SU-DHL-6 (cell line): ENCODE measurements at regions not wholly inside any gene's neighbourhood (a gene's known extent, or its start where the extent isn't known, plus 50 kb on each side); places are given as distances from the start of the nearest gene placed in this dataset.

Source experiments
- H2AFZ ChIP-seq: fragments of 200-600 bp; sonication (generic); 2 replicates; pipeline ENCODE4 v1.6.1; 2014; ENCODE audit warnings: low read depth, mild to moderate bottlenecking, moderate library complexity, mixed read lengths, antibody characterized with exemption, low read length; ENCODE audit not compliant: severe bottlenecking
- H3F3A ChIP-seq: fragments of 200-600 bp; shearing (Covaris generic); 2 replicates; pipeline ENCODE4 v1.6.0; 2016; ENCODE audit warnings: antibody characterized with exemption, mild to moderate bottlenecking; ENCODE audit not compliant: insufficient read depth
- H3K27ac ChIP-seq: fragments of 200-600 bp; sonication (generic); 2 replicates; pipeline ENCODE4 v1.5.1; 2016; ENCODE audit warnings: low read depth, mild to moderate bottlenecking, low read length, moderate library complexity, mixed read lengths
- H3K27me3 ChIP-seq: fragments of 200-600 bp; sonication (generic), shearing (Covaris generic); 2 replicates; pipeline ENCODE4 v1.6.0; 2014; ENCODE audit warnings: mild to moderate bottlenecking, low read length
- H3K36me3 ChIP-seq: fragments of 200-600 bp; sonication (generic); 2 replicates; pipeline ENCODE4 v1.6.1; 2014; ENCODE audit warnings: mild to moderate bottlenecking, low read length, mixed read lengths
- H3K4me2 ChIP-seq: fragments of 300-600, 200-600 bp; shearing (Covaris generic), sonication (generic); 2 replicates; pipeline ENCODE4 v1.6.0; 2014; ENCODE audit warnings: low read length, low read depth, mild to moderate bottlenecking; ENCODE audit not compliant: poor library complexity, severe bottlenecking
- H3K4me3 ChIP-seq: fragments of 200-600 bp; sonication (generic); 2 replicates; pipeline ENCODE4 v1.5.1; 2014; ENCODE audit warnings: antibody characterized with exemption, low read length, mild to moderate bottlenecking, mixed read lengths; ENCODE audit not compliant: insufficient read depth, poor library complexity, severe bottlenecking
- H3K79me2 ChIP-seq: fragments of 200-600 bp; sonication (generic); 2 replicates; pipeline ENCODE4 v1.6.1; 2014; ENCODE audit warnings: mild to moderate bottlenecking, low read length, moderate library complexity; ENCODE audit not compliant: insufficient read depth
- H3K9ac ChIP-seq: fragments of 200-600 bp; sonication (generic); 2 replicates; pipeline ENCODE4 v1.7.0; 2014; ENCODE audit warnings: mild to moderate bottlenecking, low read length
- H3K9me2 ChIP-seq: fragments of 200-600 bp; sonication (generic); replicated peaks from 2 replicates; pipeline ENCODE4 v1.6.1; 2014; ENCODE audit warnings: low read length; ENCODE audit not compliant: insufficient read depth
- H3K9me3 ChIP-seq: fragments of 200-600 bp; sonication (generic); 2 replicates; pipeline ENCODE4 v1.6.1; 2014; ENCODE audit warnings: low read length, mixed read lengths; ENCODE audit not compliant: insufficient read depth
- H4K20me1 ChIP-seq: fragments of 200-600 bp; sonication (generic); 2 replicates; pipeline ENCODE4 v1.6.1; 2014; ENCODE audit warnings: low read depth, mild to moderate bottlenecking, antibody characterized with exemption, low read length, moderate library complexity, mixed read lengths
- EZH2phosphoT487 ChIP-seq: fragments of 200-600 bp; sonication (generic), shearing (Covaris generic); conservative IDR thresholded peaks from 2 replicates; pipeline ENCODE4 v1.6.1; 2018; ENCODE audit warnings: mild to moderate bottlenecking, antibody characterized with exemption, low read length, moderate library complexity, mixed read lengths
- TF ChIP-seq, protein P1 (sequence below): fragments of 200-600 bp; sonication (generic); IDR thresholded peaks from one replicate; pipeline ENCODE4 v1.5.1; 2017; ENCODE audit warnings: antibody characterized with exemption, mild to moderate bottlenecking, low read length, moderate library complexity; ENCODE audit not compliant: insufficient read depth, poor library complexity, severe bottlenecking

DNA sequence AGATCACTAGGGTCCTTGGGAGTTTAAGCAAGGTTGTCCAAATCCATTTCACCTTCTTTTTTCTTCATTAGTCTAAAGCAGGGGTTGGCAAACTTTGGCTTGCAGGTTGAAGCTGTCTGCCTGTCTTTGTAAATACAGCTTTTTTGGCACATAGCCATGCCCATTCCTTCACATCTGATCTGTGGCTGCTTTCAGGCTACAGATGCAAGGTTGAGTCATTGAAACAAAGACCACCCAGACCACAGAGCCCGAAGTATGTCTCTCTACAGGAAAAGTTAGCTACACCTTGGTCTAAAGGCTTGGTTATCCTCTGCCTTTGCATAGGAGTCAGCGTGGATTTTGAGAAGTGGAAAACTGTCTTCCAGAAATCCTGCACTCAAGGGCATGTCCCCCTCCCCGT is 238.1 kb upstream of the STS start:
- Histone ChIP-seq H3K9me3 (no peaks in the 10 kb centered on the region), H3K79me2 (no peaks in the 10 kb centered on the region), H3K9ac (no peak overlapping the region), H3K27me3 (no peaks in the 10 kb centered on the region), H3K9me2 (no peaks in the 10 kb centered on the region), H3K36me3 (no peaks in the 10 kb centered on the region), H2AFZ (no peak overlapping the region), H3K27ac (no peak overlapping the region), H3F3A (no peaks in the 10 kb centered on the region), H3K4me2 (no peak overlapping the region), H3K4me3 (no peak overlapping the region), H4K20me1 (no peaks in the 10 kb centered on the region)
- no peak for TF ChIP-seq EZH2phosphoT487
- TF ChIP-seq, protein P1, sequence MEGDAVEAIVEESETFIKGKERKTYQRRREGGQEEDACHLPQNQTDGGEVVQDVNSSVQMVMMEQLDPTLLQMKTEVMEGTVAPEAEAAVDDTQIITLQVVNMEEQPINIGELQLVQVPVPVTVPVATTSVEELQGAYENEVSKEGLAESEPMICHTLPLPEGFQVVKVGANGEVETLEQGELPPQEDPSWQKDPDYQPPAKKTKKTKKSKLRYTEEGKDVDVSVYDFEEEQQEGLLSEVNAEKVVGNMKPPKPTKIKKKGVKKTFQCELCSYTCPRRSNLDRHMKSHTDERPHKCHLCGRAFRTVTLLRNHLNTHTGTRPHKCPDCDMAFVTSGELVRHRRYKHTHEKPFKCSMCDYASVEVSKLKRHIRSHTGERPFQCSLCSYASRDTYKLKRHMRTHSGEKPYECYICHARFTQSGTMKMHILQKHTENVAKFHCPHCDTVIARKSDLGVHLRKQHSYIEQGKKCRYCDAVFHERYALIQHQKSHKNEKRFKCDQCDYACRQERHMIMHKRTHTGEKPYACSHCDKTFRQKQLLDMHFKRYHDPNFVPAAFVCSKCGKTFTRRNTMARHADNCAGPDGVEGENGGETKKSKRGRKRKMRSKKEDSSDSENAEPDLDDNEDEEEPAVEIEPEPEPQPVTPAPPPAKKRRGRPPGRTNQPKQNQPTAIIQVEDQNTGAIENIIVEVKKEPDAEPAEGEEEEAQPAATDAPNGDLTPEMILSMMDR = no peak

DNA sequence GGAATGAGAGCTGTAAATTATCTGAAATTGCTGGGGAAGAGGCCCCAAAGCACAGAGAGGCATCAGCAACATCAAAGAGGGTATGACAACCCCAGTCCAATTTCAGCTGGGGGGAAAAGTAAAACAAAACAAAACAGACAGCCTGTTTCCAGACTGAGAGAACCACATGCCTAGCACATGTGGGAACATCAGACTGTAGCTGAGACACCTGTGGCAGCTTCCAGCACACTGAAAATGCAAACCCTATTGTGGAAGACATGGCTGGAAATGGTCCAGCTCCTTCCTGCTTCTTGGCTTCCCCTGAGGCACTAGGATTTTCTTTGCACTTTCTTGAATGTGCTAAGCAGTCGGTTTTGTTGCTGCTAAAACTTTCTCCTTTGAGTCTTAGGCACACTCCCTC is 240.9 kb upstream of the STS start:
- Histone ChIP-seq H3K4me2 (no peak overlapping the region), H3K27me3 (no peaks in the 10 kb centered on the region), H3K4me3 (no peak overlapping the region), H3K79me2 (no peaks in the 10 kb centered on the region), H3K9me3 (no peaks in the 10 kb centered on the region), H4K20me1 (no peaks in the 10 kb centered on the region), H3K9me2 (no peaks in the 10 kb centered on the region), H3K9ac (no peak overlapping the region), H3K27ac (no peak overlapping the region), H3K36me3 (no peaks in the 10 kb centered on the region), H3F3A (no peaks in the 10 kb centered on the region), H2AFZ (no peak overlapping the region)
- TF ChIP-seq EZH2phosphoT487 = no peak
- TF ChIP-seq, protein P1 = no peak

DNA sequence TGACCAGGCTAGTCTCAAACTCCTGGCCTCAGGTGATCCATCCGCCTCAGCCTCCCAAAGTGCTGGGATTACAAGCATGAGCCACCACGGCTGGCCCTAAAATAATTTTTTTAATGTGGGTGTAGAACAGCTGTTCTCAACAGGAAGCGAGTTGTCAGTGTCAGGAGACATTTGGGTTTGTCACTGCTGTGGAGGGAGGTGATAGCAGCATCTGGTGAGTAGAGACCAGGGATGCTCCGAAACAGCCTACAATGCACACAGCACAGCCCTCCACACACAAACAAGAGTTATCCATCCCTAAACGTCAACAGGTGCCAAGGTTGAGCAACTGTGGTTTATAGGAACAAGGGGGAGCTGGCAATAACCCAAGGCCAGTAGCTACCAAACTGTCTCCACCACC is 243.4 kb upstream of the STS start:
- no peak overlapping the region for H3K27ac ChIP-seq
- no peaks in the 10 kb centered on the region for H4K20me1 ChIP-seq
- H3K36me3 ChIP-seq = no peaks in the 10 kb centered on the region
- no peaks in the 10 kb centered on the region for H3F3A ChIP-seq
- no peak overlapping the region for H2AFZ ChIP-seq
- no peaks in the 10 kb centered on the region for H3K9me2 ChIP-seq
- TF ChIP-seq, protein P1 = no peak
- TF ChIP-seq EZH2phosphoT487 = no peak
- no peaks in the 10 kb centered on the region for H3K27me3 ChIP-seq
- no peak overlapping the region for H3K9ac ChIP-seq
- H3K79me2 ChIP-seq = no peaks in the 10 kb centered on the region
- no peak overlapping the region for H3K4me2 ChIP-seq
- no peaks in the 10 kb centered on the region for H3K9me3 ChIP-seq
- no peak overlapping the region for H3K4me3 ChIP-seq

DNA sequence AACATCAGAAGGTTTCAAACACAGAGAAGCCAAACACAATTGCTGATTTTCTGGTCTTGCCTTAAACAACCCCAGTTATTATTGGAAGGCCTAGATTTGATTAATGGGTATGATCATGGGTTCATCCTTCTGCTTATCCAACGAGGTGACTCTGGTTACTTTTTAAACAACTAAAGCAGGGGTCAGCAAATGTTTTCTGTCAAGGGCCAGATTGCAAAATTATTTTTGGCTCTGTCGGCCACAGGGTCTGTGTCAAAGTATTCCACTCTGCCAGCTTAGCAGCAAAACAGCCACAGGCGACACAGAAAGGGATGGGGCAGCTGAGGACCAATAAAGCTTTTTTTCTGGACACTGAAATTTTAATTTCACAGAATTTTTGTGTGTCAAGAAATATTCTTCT is 249.1 kb upstream of the STS start:
- H2AFZ ChIP-seq = no peak overlapping the region

More for the DNA sequence above, 249.1 kb upstream of the STS start:
- Histone ChIP-seq H3K79me2 (no peaks in the 10 kb centered on the region), H3K9me3 (no peaks in the 10 kb centered on the region), H3K9ac (no peak overlapping the region), H3K9me2 (no peaks in the 10 kb centered on the region), H3K4me2 (no peak overlapping the region), H3K27ac (no peak overlapping the region), H3K36me3 (no peaks in the 10 kb centered on the region), H3F3A (no peaks in the 10 kb centered on the region), H3K4me3 (no peak overlapping the region), H4K20me1 (no peaks in the 10 kb centered on the region), H3K27me3 (no peaks in the 10 kb centered on the region)
- no peak for TF ChIP-seq EZH2phosphoT487
- TF ChIP-seq, protein P1 = no peak
